ENCODE measurements at regions not wholly inside any gene's neighbourhood (a gene's known extent, or its start where the extent isn't known, plus 50 kb on each side); places are given as distances from the start of the nearest gene placed in this dataset.

DNA sequence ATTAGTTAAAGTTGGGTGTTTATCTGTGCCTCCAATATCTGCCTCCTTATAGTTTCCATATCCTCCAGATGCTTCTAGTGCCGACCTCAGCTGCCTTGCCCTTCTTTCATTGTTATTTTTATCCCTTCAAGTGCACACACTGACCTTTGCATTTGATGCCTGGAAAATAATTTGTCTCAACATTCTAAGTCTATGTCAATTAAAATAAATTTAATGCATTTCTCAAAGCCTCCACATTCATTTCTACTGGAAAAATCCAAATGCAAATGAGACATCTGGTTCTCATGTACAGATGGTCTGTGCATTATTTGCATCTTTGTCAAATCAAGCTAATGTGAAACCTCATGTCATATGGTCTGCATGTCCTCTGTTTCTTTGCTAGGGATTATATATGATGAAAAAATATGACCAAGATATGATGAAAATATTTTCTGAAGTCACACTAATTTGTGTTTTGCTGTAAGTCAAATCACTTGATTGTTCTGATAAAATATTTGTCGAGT is 61.4 kb downstream of the TMEM100 start:
- TF ChIP-seq EZH2 (IDR thresholded peaks at IDR 0.05) (no peak), POLR2AphosphoS5 (IDR thresholded peaks at IDR 0.05; ENCODE audit: borderline replicate concordance, low read depth, low read length) (no peak)
